Gastroesophageal sphincter (tissue), 3 donors: ENCODE measurements at regions not wholly inside any gene's neighbourhood (a gene's known extent, or its start where the extent isn't known, plus 50 kb on each side); places are given as distances from the start of the nearest gene placed in this dataset.

ENCODE experiments used
- CTCF ChIP-seq, 4 experiments: fragments of 200-600 bp in 2 of 4; fragments of 450-650 bp in 2 of 4; sonication (generic) in 1 of 4; IDR thresholded peaks; one replicate each; pipeline ENCODE4 v1.5.1; 2017 to 2019; ENCODE audit warnings: antibody characterized with exemption in 4 of 4, mild to moderate bottlenecking in 2 of 4, moderate library complexity in 2 of 4
- POLR2A ChIP-seq, 2 donors: fragments of 450-650 bp; IDR thresholded peaks; one replicate each; pipeline ENCODE4 v1.6.1; 2017; ENCODE audit warnings: antibody characterized with exemption in 2 of 2, mild to moderate bottlenecking in 2 of 2, moderate library complexity in 1 of 2

- TF ChIP-seq POLR2A (IDR thresholded peaks at IDR 0.05) (no peak), CTCF (IDR thresholded peaks at IDR 0.05) (no peak)
These were observed 551.8 kb downstream of the PLCL1 start for GRCh38 chr2:198356157-198356556.
